Uterus (tissue), 2 donors: ENCODE measurements at regions not wholly inside any gene's neighbourhood (a gene's known extent, or its start where the extent isn't known, plus 50 kb on each side); places are given as distances from the start of the nearest gene placed in this dataset.

Experiments used
- POLR2A ChIP-seq, 2 donors: fragments of 450-650 bp; IDR thresholded peaks; one replicate each; pipeline ENCODE4 v1.6.1; 2016; ENCODE audit warnings: antibody characterized with exemption in 2 of 2, mild to moderate bottlenecking in 1 of 2, moderate library complexity in 1 of 2
- TF ChIP-seq, protein P1 (sequence below), 4 experiments: fragments of 200-600 bp in 2 of 4; fragments of 450-650 bp in 2 of 4; sonication (generic) in 2 of 4; IDR thresholded peaks; one replicate each; pipeline ENCODE4 v1.5.1; 2016 to 2019; ENCODE audit warnings: antibody characterized with exemption in 4 of 4, mild to moderate bottlenecking in 2 of 4, moderate library complexity in 1 of 4

DNA sequence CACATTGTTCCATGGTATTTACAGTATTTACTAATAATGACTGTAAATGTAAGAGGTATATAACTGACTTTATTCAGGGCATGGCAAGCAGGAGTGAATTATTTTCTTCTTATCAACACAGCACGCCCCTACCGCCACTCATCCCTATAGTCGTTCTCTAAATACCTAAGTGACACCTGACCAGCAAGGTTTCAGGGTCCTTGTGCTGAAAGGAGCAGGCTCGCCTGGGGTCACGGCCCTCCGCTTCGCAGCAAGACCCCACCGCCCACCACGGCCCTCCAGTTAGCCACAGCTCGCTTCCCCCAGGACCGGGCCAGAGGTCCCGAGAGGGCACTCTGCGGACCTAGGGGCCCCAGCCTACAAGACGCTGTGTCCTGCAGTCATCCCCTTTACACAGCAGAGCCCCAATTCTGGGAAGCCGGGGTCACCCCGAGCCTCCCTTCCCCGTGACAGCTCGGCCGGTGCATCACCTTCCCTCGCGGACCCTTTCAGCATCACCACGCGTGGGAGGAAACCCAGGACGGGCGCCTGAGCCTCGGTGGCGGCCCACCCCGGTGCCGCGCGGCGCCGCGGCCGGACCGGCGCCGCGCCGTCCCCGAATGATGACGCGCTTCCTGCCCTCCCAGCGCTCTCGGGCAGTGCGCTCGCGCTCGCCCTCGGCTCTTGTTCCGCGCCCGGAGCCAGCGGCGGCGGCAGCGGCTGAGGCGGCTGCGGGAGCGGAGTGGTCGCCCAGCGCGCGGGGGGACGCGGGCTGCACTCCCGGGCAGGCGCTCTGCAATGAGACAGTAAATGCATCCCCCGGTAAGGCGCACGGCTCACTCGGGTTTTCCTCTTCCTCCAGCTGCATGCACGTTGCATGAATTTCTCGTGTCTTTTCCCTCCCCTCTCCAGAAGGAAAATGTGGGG is 225.1 kb upstream of the C2CD4B start, which contains the start of gene TLN2:
- TF ChIP-seq, protein P1, sequence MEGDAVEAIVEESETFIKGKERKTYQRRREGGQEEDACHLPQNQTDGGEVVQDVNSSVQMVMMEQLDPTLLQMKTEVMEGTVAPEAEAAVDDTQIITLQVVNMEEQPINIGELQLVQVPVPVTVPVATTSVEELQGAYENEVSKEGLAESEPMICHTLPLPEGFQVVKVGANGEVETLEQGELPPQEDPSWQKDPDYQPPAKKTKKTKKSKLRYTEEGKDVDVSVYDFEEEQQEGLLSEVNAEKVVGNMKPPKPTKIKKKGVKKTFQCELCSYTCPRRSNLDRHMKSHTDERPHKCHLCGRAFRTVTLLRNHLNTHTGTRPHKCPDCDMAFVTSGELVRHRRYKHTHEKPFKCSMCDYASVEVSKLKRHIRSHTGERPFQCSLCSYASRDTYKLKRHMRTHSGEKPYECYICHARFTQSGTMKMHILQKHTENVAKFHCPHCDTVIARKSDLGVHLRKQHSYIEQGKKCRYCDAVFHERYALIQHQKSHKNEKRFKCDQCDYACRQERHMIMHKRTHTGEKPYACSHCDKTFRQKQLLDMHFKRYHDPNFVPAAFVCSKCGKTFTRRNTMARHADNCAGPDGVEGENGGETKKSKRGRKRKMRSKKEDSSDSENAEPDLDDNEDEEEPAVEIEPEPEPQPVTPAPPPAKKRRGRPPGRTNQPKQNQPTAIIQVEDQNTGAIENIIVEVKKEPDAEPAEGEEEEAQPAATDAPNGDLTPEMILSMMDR (IDR thresholded peaks at IDR 0.05), result no peak
- peak; percentile 59 to 83 for TF ChIP-seq POLR2A (IDR thresholded peaks at IDR 0.05)
